ENCODE measurements at regions not wholly inside any gene's neighbourhood (a gene's known extent, or its start where the extent isn't known, plus 50 kb on each side); places are given as distances from the start of the nearest gene placed in this dataset.

DNA sequence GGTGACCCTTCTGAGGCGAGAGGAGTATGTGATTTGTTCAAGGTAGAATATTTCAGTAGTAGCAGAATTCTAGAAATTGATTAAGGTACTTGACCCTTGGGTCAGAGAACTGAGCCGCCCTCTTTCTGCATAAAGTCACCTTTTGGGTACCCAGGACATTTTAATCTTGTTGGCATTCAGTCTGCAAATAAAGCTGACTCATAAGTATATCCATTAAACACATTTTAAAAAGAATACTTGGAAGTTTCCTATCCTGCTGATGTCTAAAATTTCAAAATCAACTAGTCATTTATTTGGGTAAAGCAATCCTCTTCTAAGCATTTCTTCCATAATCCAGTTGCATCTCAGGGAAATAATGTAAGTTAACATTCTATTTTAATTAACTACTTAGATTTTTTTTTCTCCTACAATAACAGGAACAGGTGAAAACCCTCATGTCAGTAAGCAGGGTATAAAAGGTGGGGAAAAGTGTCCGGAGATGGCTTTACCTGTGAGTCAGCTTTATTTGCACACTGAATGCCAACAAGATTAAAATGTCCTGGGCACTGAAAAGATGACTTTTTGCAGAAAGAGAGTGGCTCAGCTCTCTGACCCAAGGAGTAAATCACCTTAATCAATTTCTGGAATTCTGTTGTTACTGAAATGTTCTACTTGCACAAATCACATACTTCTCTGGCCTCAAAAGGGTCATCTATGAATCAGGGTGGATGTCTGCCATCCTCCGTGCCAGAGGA, 78.7 kb upstream of the ITGA6 start:
- TF ChIP-seq CTCF (IDR thresholded peaks at IDR 0.05; ENCODE audit: poor library complexity) (no peak), EZH2 (IDR thresholded peaks at IDR 0.05; ENCODE audit: borderline replicate concordance) (no peak), EZH2phosphoT487 (IDR thresholded peaks at IDR 0.05; ENCODE audit: low read depth, severe bottlenecking, unreplicated experiment) (no peak)
